ENCODE measurements at regions not wholly inside any gene's neighbourhood (a gene's known extent, or its start where the extent isn't known, plus 50 kb on each side); places are given as distances from the start of the nearest gene placed in this dataset.

DNA sequence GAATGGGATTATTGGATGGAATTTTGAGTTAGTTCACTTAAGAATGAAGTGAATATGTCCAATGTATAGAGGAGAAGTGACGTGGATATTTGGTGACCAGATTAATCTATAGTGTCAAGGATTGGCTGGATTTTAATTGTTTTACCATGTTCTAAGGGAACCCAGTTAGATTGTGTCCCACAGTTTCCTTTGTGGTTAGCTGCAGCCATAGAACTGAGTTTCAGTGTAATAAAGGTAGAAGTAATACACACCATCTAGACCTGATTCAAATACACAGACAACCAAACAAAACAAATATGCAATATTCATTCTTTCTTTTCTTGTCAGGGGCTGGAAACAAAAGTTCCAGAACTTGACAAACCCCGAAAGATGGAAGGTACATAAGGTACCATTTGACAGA lies 88.0 kb upstream of the RGS18 start:
- H3K27me3 ChIP-seq (ENCODE audit: control insufficient read depth in 1 of 2, insufficient read depth in 2 of 2, low read length in 2 of 2) = no peaks in the 10 kb centered on the region
- H3K27ac ChIP-seq (ENCODE audit: low read length) = no peak overlapping the region
- no peaks in the 10 kb centered on the region for H3K4me1 ChIP-seq (ENCODE audit: control insufficient read depth, insufficient read depth, low read length)
- no peak overlapping the region for H3K4me3 ChIP-seq (ENCODE audit: low read length in 2 of 2)
- no peaks in the 10 kb centered on the region for H3K36me3 ChIP-seq (ENCODE audit: control insufficient read depth in 2 of 2, insufficient read depth in 2 of 2, low read length in 2 of 2)
- H3K9ac ChIP-seq (ENCODE audit: low read length in 2 of 2) = no peak overlapping the region
- H3K9me3 ChIP-seq (ENCODE audit: control insufficient read depth in 2 of 2, low read length in 2 of 2) = no peaks in the 10 kb centered on the region

DNA sequence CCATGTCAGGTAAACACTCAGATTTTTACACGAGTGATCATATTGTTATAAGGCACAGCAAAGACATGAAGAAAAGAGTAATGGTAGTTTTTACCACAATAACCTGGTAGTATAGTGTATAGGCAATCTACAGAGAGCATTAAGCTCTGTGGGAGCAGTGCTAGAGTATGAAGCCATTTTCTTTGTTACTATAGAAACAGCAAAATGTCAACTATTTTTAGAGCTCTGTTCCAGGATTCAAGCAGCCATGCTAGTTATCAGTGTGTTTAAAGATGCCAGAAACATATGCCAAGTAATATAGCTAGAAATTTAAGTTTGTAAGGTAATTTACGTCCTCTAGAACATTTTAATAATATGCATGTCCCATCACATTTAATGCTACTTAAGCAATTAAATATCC lies 77.6 kb upstream of the RGS18 start:
- no peak overlapping the region for H3K9ac ChIP-seq (ENCODE audit: low read length in 2 of 2)
- H3K36me3 ChIP-seq (ENCODE audit: control insufficient read depth in 2 of 2, insufficient read depth in 2 of 2, low read length in 2 of 2) = no peaks in the 10 kb centered on the region
- H3K9me3 ChIP-seq (ENCODE audit: control insufficient read depth in 2 of 2, low read length in 2 of 2) = no peaks in the 10 kb centered on the region
- H3K4me1 ChIP-seq (ENCODE audit: control insufficient read depth, insufficient read depth, low read length) = no peaks in the 10 kb centered on the region
- H3K27ac ChIP-seq (ENCODE audit: low read length) = no peak overlapping the region
- no peaks in the 10 kb centered on the region for H3K27me3 ChIP-seq (ENCODE audit: control insufficient read depth in 1 of 2, insufficient read depth in 2 of 2, low read length in 2 of 2)
- no peak overlapping the region for H3K4me3 ChIP-seq (ENCODE audit: low read length in 2 of 2)

DNA sequence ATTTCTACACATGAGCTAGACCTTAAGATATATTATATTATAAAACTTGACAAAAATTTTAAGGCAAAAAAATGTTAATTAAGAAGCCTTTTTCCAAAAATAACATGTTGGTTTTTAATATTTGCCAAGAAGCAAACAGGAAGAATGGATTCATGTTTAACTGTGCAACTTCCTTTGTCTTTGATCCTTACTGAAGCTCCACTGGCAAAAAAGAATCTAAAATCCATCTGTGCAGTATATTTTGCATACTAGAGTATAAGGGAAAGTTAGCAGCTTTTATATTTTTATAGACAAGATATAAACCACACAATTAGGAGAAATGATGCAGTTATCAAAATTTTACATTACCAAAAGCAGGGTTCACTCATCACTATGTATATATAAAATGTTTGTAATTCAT lies 76.9 kb upstream of the RGS18 start:
- Histone ChIP-seq H3K27ac (ENCODE audit: low read length) (no peak overlapping the region), H3K27me3 (ENCODE audit: control insufficient read depth in 1 of 2, insufficient read depth in 2 of 2, low read length in 2 of 2) (no peaks in the 10 kb centered on the region), H3K4me1 (ENCODE audit: control insufficient read depth, insufficient read depth, low read length) (no peaks in the 10 kb centered on the region), H3K36me3 (ENCODE audit: control insufficient read depth in 2 of 2, insufficient read depth in 2 of 2, low read length in 2 of 2) (no peaks in the 10 kb centered on the region), H3K4me3 (ENCODE audit: low read length in 2 of 2) (no peak overlapping the region), H3K9me3 (ENCODE audit: control insufficient read depth in 2 of 2, low read length in 2 of 2) (no peaks in the 10 kb centered on the region), H3K9ac (ENCODE audit: low read length in 2 of 2) (no peak overlapping the region)

DNA sequence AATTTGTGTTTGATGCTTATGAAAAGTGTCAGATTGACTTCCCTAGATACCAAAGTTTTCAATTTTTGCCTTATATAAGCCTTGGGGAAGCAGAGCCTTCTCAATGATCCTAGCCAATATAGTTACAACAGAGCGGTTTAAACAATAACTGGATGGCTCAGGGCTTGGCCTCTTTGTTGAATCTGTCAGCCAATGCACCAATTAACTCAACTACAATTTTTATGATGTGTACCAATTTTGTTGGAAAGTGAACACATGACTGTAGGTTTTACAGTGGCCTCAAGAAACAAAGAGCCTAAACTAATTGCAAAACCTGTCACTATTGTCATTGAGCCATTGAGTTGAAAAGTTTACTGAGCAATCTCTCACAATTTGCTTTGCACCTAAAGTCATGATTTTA lies 71.6 kb upstream of the RGS18 start:
- Histone ChIP-seq H3K4me1 (ENCODE audit: control insufficient read depth, insufficient read depth, low read length) (no peaks in the 10 kb centered on the region), H3K27ac (ENCODE audit: low read length) (no peak overlapping the region), H3K9ac (ENCODE audit: low read length in 2 of 2) (no peak overlapping the region), H3K36me3 (ENCODE audit: control insufficient read depth in 2 of 2, insufficient read depth in 2 of 2, low read length in 2 of 2) (no peaks in the 10 kb centered on the region), H3K9me3 (ENCODE audit: control insufficient read depth in 2 of 2, low read length in 2 of 2) (no peaks in the 10 kb centered on the region), H3K4me3 (ENCODE audit: low read length in 2 of 2) (no peak overlapping the region), H3K27me3 (ENCODE audit: control insufficient read depth in 1 of 2, insufficient read depth in 2 of 2, low read length in 2 of 2) (no peaks in the 10 kb centered on the region)

DNA sequence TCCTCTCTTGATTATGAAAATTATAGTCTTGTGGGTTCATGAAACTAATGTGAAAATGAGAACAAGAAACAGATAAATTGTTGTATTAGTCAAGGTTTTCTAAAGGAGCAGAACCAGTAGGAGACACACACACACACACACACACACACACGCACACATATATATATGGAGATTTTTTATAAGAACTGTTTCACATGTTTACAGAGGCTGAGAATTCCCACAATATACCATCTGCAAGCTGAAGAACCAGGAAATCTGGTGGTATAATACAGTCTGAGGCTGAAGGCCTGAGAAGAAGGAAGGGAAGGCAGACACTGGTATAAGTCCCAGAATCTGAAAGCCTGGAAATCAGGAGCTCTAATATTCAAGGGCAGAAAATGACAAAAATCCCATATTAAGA lies 70.9 kb upstream of the RGS18 start:
- no peaks in the 10 kb centered on the region for H3K36me3 ChIP-seq (ENCODE audit: control insufficient read depth in 2 of 2, insufficient read depth in 2 of 2, low read length in 2 of 2)
- no peak overlapping the region for H3K27ac ChIP-seq (ENCODE audit: low read length)
- H3K4me3 ChIP-seq (ENCODE audit: low read length in 2 of 2) = no peak overlapping the region
- H3K27me3 ChIP-seq (ENCODE audit: control insufficient read depth in 1 of 2, insufficient read depth in 2 of 2, low read length in 2 of 2) = no peaks in the 10 kb centered on the region
- H3K9ac ChIP-seq (ENCODE audit: low read length in 2 of 2) = no peak overlapping the region
- H3K9me3 ChIP-seq (ENCODE audit: control insufficient read depth in 2 of 2, low read length in 2 of 2) = no peaks in the 10 kb centered on the region
- no peaks in the 10 kb centered on the region for H3K4me1 ChIP-seq (ENCODE audit: control insufficient read depth, insufficient read depth, low read length)

DNA sequence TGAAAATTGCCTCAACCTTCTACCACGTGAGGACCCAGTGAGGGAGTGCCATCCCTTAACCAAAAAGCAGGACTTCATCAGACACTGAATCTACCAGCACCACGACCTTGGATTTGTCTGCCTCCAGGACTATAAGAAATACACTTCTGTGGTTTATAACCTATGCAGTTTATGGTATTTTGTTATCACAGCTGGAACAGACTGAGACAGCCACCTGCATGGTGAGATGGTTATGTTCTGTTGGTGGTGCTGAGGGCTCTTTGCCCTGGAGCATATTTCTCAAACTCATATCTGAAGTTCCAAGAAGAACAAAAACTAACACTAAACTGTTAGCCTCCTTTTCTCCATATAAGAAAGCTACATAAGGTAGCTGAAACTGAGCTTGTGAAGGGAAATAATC lies 69.8 kb upstream of the RGS18 start:
- H3K4me3 ChIP-seq (ENCODE audit: low read length in 2 of 2) = no peak overlapping the region
- H3K27ac ChIP-seq (ENCODE audit: low read length) = no peak overlapping the region
- H3K9me3 ChIP-seq (ENCODE audit: control insufficient read depth in 2 of 2, low read length in 2 of 2) = no peaks in the 10 kb centered on the region
- H3K9ac ChIP-seq (ENCODE audit: low read length in 2 of 2) = no peak overlapping the region
- H3K36me3 ChIP-seq (ENCODE audit: control insufficient read depth in 2 of 2, insufficient read depth in 2 of 2, low read length in 2 of 2) = no peaks in the 10 kb centered on the region
- no peaks in the 10 kb centered on the region for H3K27me3 ChIP-seq (ENCODE audit: control insufficient read depth in 1 of 2, insufficient read depth in 2 of 2, low read length in 2 of 2)
- no peaks in the 10 kb centered on the region for H3K4me1 ChIP-seq (ENCODE audit: control insufficient read depth, insufficient read depth, low read length)

DNA sequence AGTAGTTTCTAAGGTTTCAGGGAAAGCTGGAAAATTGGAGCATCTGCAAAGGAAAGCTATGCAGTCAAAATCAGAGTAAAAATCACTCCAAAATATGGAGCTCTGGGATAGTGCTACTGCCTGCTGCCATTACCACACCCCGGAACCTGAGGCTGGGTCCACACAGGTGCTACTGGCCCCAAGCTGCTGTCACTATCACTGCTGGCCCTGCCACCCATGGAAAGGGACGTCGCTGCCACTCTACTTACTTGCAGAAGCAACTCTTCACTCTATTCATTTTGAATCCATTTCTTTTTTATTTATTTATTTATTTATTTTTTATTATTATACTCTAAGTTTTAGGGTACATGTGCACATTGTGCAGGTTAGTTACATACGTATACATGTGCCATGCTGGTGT lies 60.3 kb upstream of the RGS18 start:
- Histone ChIP-seq H3K9ac (ENCODE audit: low read length in 2 of 2) (no peak overlapping the region), H3K27me3 (ENCODE audit: control insufficient read depth in 1 of 2, insufficient read depth in 2 of 2, low read length in 2 of 2) (no peaks in the 10 kb centered on the region), H3K27ac (ENCODE audit: low read length) (no peak overlapping the region), H3K36me3 (ENCODE audit: control insufficient read depth in 2 of 2, insufficient read depth in 2 of 2, low read length in 2 of 2) (no peaks in the 10 kb centered on the region), H3K4me3 (ENCODE audit: low read length in 2 of 2) (no peak overlapping the region), H3K9me3 (ENCODE audit: control insufficient read depth in 2 of 2, low read length in 2 of 2) (no peaks in the 10 kb centered on the region), H3K4me1 (ENCODE audit: control insufficient read depth, insufficient read depth, low read length) (no peaks in the 10 kb centered on the region)

DNA sequence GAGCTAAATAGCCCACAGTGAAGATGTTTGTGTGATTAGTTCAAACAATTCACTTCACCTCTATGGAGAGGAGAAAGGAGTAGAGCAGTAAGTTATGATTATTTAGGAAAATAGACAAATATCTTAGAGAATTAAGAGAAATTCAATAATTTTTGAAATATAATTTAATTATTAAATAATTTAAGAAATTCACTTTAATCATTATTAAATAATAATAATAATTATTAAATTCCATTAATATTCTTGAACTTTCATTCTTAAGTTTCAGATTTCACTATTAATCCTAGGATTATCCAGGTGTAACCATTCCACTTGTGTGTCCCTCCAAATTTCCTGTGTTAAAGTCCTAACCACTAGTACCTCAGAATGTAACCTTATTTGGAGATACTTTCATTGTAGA lies 58.9 kb upstream of the RGS18 start:
- H3K4me1 ChIP-seq (ENCODE audit: control insufficient read depth, insufficient read depth, low read length) = no peaks in the 10 kb centered on the region
- H3K9ac ChIP-seq (ENCODE audit: low read length in 2 of 2) = no peak overlapping the region

DNA sequence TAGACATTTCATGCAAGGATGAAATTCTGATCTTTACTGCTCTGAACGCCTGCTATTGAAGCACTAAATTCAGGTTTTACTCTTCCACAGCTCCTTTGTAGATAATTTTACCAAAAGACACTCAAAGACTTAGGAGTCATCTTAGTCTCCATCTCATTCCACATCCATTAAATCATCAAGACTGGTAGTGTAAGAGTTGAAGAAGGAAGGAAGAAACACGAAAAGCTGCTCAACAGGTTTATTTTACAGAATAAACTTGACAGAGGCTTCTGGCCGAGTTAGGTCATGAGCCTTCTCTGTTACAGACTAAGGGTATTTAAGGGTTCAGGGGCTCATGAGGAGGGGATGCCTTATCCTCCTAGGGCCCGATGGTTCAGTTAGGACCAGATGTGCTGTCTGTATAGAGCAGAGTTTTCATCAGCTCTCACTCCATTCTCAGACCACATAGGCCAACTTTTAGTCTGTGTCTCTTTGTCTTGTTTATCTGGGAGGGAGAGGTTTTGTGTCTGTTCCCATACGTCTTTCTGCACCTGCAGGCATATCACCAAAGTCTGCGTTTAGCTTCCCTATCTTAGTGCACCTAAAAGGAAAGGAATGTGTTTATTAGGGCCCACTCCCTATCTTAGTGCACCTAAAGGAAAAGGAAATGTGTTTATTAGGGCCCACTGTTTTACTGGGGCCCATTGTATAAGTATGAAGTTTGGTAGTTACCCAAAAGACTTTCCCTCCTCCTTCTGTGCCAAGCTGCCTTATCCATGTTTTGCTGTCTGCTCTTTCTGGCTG lies 57.4 kb upstream of the RGS18 start:
- Histone ChIP-seq H3K9me3 (ENCODE audit: control insufficient read depth in 2 of 2, low read length in 2 of 2) (no peaks in the 10 kb centered on the region), H3K9ac (ENCODE audit: low read length in 2 of 2) (no peak overlapping the region), H3K4me3 (ENCODE audit: low read length in 2 of 2) (no peak overlapping the region), H3K4me1 (ENCODE audit: control insufficient read depth, insufficient read depth, low read length) (no peaks in the 10 kb centered on the region), H3K27me3 (ENCODE audit: control insufficient read depth in 1 of 2, insufficient read depth in 2 of 2, low read length in 2 of 2) (no peaks in the 10 kb centered on the region), H3K36me3 (ENCODE audit: control insufficient read depth in 2 of 2, insufficient read depth in 2 of 2, low read length in 2 of 2) (no peaks in the 10 kb centered on the region), H3K27ac (ENCODE audit: low read length) (no peak overlapping the region)

More for the DNA sequence above, 58.9 kb upstream of the RGS18 start:
- Histone ChIP-seq H3K27me3 (ENCODE audit: control insufficient read depth in 1 of 2, insufficient read depth in 2 of 2, low read length in 2 of 2) (no peaks in the 10 kb centered on the region), H3K36me3 (ENCODE audit: control insufficient read depth in 2 of 2, insufficient read depth in 2 of 2, low read length in 2 of 2) (no peaks in the 10 kb centered on the region), H3K9me3 (ENCODE audit: control insufficient read depth in 2 of 2, low read length in 2 of 2) (no peaks in the 10 kb centered on the region), H3K27ac (ENCODE audit: low read length) (no peak overlapping the region), H3K4me3 (ENCODE audit: low read length in 2 of 2) (no peak overlapping the region)

DNA sequence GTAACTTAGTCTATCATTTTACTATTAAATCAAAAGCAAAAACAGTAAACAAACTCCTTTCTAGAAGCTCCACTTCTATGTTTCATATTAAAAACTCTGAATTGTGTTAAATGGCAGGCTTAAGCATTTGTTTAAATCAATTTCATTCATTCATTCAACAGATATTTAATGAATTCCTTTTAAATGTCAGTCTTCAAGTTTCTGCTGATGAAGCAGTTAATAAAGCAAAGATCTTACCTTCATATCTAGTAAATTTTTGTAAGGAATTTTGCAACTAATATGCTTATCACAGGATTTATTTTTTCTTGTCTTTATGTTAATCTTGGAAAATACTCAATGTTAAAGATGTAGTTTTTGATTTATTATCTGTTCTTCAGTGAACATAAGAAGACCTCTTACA lies 54.1 kb upstream of the RGS18 start:
- Histone ChIP-seq H3K36me3 (ENCODE audit: control insufficient read depth in 2 of 2, insufficient read depth in 2 of 2, low read length in 2 of 2) (no peaks in the 10 kb centered on the region), H3K27ac (ENCODE audit: low read length) (no peak overlapping the region), H3K9ac (ENCODE audit: low read length in 2 of 2) (no peak overlapping the region), H3K4me3 (ENCODE audit: low read length in 2 of 2) (no peak overlapping the region), H3K9me3 (ENCODE audit: control insufficient read depth in 2 of 2, low read length in 2 of 2) (no peaks in the 10 kb centered on the region), H3K4me1 (ENCODE audit: control insufficient read depth, insufficient read depth, low read length) (no peaks in the 10 kb centered on the region), H3K27me3 (ENCODE audit: control insufficient read depth in 1 of 2, insufficient read depth in 2 of 2, low read length in 2 of 2) (no peaks in the 10 kb centered on the region)

DNA sequence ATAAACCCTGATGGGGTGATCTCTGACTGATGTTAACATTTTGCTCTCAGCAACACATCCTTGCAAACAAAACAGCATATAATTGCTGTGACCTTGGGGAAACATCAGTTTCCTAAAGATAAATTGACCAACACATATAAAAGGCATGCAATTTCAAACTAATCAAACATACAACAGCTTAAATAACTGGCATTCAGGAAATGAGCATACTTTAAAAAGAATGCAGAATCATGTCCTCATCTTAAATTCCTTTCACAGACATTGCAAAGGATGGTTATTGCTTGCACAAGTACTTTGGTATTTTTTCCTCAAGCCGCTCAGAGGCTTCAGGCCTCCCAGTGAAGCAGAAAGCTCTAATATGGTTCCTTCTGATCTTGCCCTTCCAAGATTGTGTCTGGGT lies 53.4 kb upstream of the RGS18 start:
- Histone ChIP-seq H3K27ac (ENCODE audit: low read length) (no peak overlapping the region), H3K9ac (ENCODE audit: low read length in 2 of 2) (no peak overlapping the region)

More for the DNA sequence above, 53.4 kb upstream of the RGS18 start:
- Histone ChIP-seq H3K27me3 (ENCODE audit: control insufficient read depth in 1 of 2, insufficient read depth in 2 of 2, low read length in 2 of 2) (no peaks in the 10 kb centered on the region), H3K9me3 (ENCODE audit: control insufficient read depth in 2 of 2, low read length in 2 of 2) (no peaks in the 10 kb centered on the region), H3K4me1 (ENCODE audit: control insufficient read depth, insufficient read depth, low read length) (no peaks in the 10 kb centered on the region), H3K4me3 (ENCODE audit: low read length in 2 of 2) (no peak overlapping the region), H3K36me3 (ENCODE audit: control insufficient read depth in 2 of 2, insufficient read depth in 2 of 2, low read length in 2 of 2) (no peaks in the 10 kb centered on the region)

All from stomach smooth muscle (tissue), 2 donors.